Neural cell (in vitro differentiated cells): ENCODE measurements at regions not wholly inside any gene's neighbourhood (a gene's known extent, or its start where the extent isn't known, plus 50 kb on each side); places are given as distances from the start of the nearest gene placed in this dataset.

Experiments used
- H2AFZ ChIP-seq: fragments of 200-600, 300-800 bp; sonication (generic), shearing (Covaris generic); 2 replicates; pipeline ENCODE4 v1.6.0; 2014; ENCODE audit warnings: low read depth, mild to moderate bottlenecking, antibody characterized with exemption, low read length, moderate library complexity
- H3F3A ChIP-seq: fragments of 200-600 bp; shearing (Covaris generic); 2 replicates; pipeline ENCODE4 v1.6.1; 2016; ENCODE audit warnings: mild to moderate bottlenecking, moderate library complexity, mixed read lengths, antibody characterized with exemption, low read length; ENCODE audit not compliant: insufficient read depth, poor library complexity, severe bottlenecking
- H3K27ac ChIP-seq: fragments of 200-600, 300-800 bp; sonication (generic), shearing (Covaris generic); 2 replicates; pipeline ENCODE4 v1.5.1; 2014; ENCODE audit warnings: mild to moderate bottlenecking, low read length, moderate library complexity
- H3K27me3 ChIP-seq: fragments of 300-800, 200-600 bp; sonication (generic), shearing (Covaris generic); 2 replicates; pipeline ENCODE4 v1.6.0; 2014; ENCODE audit warnings: mild to moderate bottlenecking, low read depth, low read length, moderate library complexity; ENCODE audit not compliant: insufficient read depth
- H3K36me3 ChIP-seq: fragments of 300-800, 200-600 bp; sonication (generic), shearing (Covaris generic); 2 replicates; pipeline ENCODE4 v1.5.1; 2014; ENCODE audit warnings: mild to moderate bottlenecking, antibody characterized with exemption, low read length, moderate library complexity; ENCODE audit not compliant: insufficient read depth
- H3K4me2 ChIP-seq: fragments of 300-800, 200-600 bp; sonication (generic), shearing (Covaris generic); 2 replicates; pipeline ENCODE4 v1.6.0; 2014; ENCODE audit warnings: mild to moderate bottlenecking, low read length
- H3K4me3 ChIP-seq: fragments of 300-800, 200-600 bp; sonication (generic), shearing (Covaris generic); 2 replicates; pipeline ENCODE4 v1.5.1; 2014; ENCODE audit warnings: mild to moderate bottlenecking, low read length, moderate library complexity
- H3K79me2 ChIP-seq: fragments of 200-600 bp; shearing (Covaris generic); replicated peaks from 2 replicates; pipeline ENCODE4 v1.6.0; 2014; ENCODE audit warnings: mild to moderate bottlenecking, low read length, moderate library complexity; ENCODE audit not compliant: insufficient read depth
- H3K9ac ChIP-seq: fragments of 300-800, 200-600 bp; sonication (generic), shearing (Covaris generic); 2 replicates; pipeline ENCODE4 v1.6.1; 2016; ENCODE audit warnings: mild to moderate bottlenecking, low read length, mixed read lengths
- H3K9me2 ChIP-seq: fragments of 200-600 bp; shearing (Covaris generic); 2 replicates; pipeline ENCODE4 v1.6.1; 2016; ENCODE audit warnings: mild to moderate bottlenecking, low read length, mixed read lengths; ENCODE audit not compliant: insufficient read depth
- H3K9me3 ChIP-seq: fragments of 200-600, 300-800 bp; sonication (generic), shearing (Covaris generic); 2 replicates; pipeline ENCODE4 v1.6.1; 2016; ENCODE audit warnings: mild to moderate bottlenecking, mixed run types, low read length, moderate library complexity, mixed read lengths
- H4K20me1 ChIP-seq: fragments of 200-600 bp; shearing (Covaris generic); 2 replicates; pipeline ENCODE4 v1.6.1; 2016; ENCODE audit warnings: mild to moderate bottlenecking, mixed run types; ENCODE audit not compliant: insufficient read depth
- CTCF ChIP-seq: fragments of 450-650 bp; IDR thresholded peaks from 2 replicates; pipeline ENCODE4 v1.5.1; 2014; ENCODE audit warnings: antibody characterized with exemption, mild to moderate bottlenecking, moderate library complexity; ENCODE audit not compliant: poor library complexity, severe bottlenecking
- EP300 ChIP-seq: fragments of 450-650 bp; conservative IDR thresholded peaks from 2 replicates; pipeline ENCODE4 v1.6.1; 2014; ENCODE audit warnings: antibody characterized with exemption, mild to moderate bottlenecking, moderate library complexity; ENCODE audit not compliant: poor library complexity, severe bottlenecking
- EZH2 ChIP-seq: fragments of 200-600, 300-800 bp; shearing (Covaris generic), sonication (generic); IDR thresholded peaks from 2 replicates; pipeline ENCODE4 v1.6.1; 2014; ENCODE audit warnings: antibody characterized with exemption, low read length, borderline replicate concordance, mild to moderate bottlenecking; ENCODE audit not compliant: insufficient read depth, poor library complexity, severe bottlenecking
- MXI1 ChIP-seq: fragments of 450-650 bp; conservative IDR thresholded peaks from 2 replicates; pipeline ENCODE4 v1.6.1; 2014; ENCODE audit warnings: antibody characterized with exemption, mild to moderate bottlenecking; ENCODE audit not compliant: poor library complexity, severe bottlenecking
- POLR2AphosphoS5 ChIP-seq: IDR thresholded peaks from 2 replicates; pipeline ENCODE4 v1.6.1; 2012
- RAD21 ChIP-seq: fragments of 450-650 bp; conservative IDR thresholded peaks from 2 replicates; pipeline ENCODE4 v1.6.1; 2014; ENCODE audit warnings: antibody characterized with exemption, mild to moderate bottlenecking, moderate library complexity
- REST ChIP-seq: IDR thresholded peaks from 2 replicates; pipeline ENCODE4 v1.6.1; 2012; ENCODE audit warnings: borderline replicate concordance
- SMC3 ChIP-seq: fragments of 450-650 bp; conservative IDR thresholded peaks from 2 replicates; pipeline ENCODE4 v1.6.1; 2014; ENCODE audit warnings: antibody characterized with exemption, mild to moderate bottlenecking, moderate library complexity; ENCODE audit not compliant: poor library complexity
- TAF1 ChIP-seq: IDR thresholded peaks from 2 replicates; pipeline ENCODE4 v1.6.1; 2012; ENCODE audit warnings: low read depth

GRCh38 chr15:53115563-53115962 is 325.4 kb upstream of the ONECUT1 start:
- Histone ChIP-seq H3K27ac (no peak overlapping the region), H3K27me3 (no peaks in the 10 kb centered on the region), H2AFZ (no peak overlapping the region), H3F3A (no peaks in the 10 kb centered on the region), H3K4me3 (no peak overlapping the region), H3K79me2 (no peaks in the 10 kb centered on the region), H3K9me3 (peaks cover 3% of the 10 kb centered on the region), H3K9ac (no peak overlapping the region), H3K4me2 (no peak overlapping the region), H3K36me3 (no peaks in the 10 kb centered on the region), H4K20me1 (no peaks in the 10 kb centered on the region), H3K9me2 (no peaks in the 10 kb centered on the region)
- TF ChIP-seq SMC3 (no peak), RAD21 (no peak), CTCF (no peak), EZH2 (no peak), EP300 (no peak), REST (no peak), POLR2AphosphoS5 (no peak), TAF1 (no peak), MXI1 (no peak)

DNA sequence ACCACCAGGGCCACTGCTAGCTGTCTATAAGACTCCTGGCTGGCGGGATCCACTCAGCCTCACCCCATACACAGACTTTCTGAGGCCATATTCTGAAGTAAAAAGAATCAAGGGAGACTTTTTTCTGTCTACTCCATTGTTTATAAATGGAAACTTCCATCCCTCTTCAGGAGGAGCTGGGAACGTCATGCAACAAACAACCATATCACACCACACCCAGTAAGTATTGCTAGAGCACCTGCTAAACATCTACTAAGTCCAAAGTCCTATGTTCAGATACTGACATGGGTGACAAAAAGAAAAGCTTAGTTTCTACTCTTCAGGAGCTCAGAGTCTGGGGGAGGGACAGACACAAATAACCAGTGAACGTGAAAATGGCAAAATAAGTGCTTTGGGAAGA is 324.8 kb upstream of the ONECUT1 start:
- H3K4me2 ChIP-seq, result no peak overlapping the region
- H3K36me3 ChIP-seq, result no peaks in the 10 kb centered on the region
- H3K9me2 ChIP-seq, result no peaks in the 10 kb centered on the region
- H3F3A ChIP-seq, result no peaks in the 10 kb centered on the region
- no peak overlapping the region for H3K9ac ChIP-seq
- no peak overlapping the region for H3K4me3 ChIP-seq
- H4K20me1 ChIP-seq, result no peaks in the 10 kb centered on the region
- no peaks in the 10 kb centered on the region for H3K27me3 ChIP-seq
- no peak overlapping the region for H3K27ac ChIP-seq
- TF ChIP-seq TAF1 (no peak), SMC3 (no peak)
- peaks cover 3% of the 10 kb centered on the region for H3K9me3 ChIP-seq
- H3K79me2 ChIP-seq, result no peaks in the 10 kb centered on the region
- no peak overlapping the region for H2AFZ ChIP-seq

GRCh38 chr15:53110999-53111398 is 320.9 kb upstream of the ONECUT1 start:
- H3F3A ChIP-seq, result no peaks in the 10 kb centered on the region
- no peaks in the 10 kb centered on the region for H4K20me1 ChIP-seq
- no peak overlapping the region for H3K4me2 ChIP-seq
- no peaks in the 10 kb centered on the region for H3K27me3 ChIP-seq
- TF ChIP-seq RAD21 (no peak), EP300 (no peak), TAF1 (no peak), REST (no peak)
- no peak overlapping the region for H2AFZ ChIP-seq
- H3K9ac ChIP-seq, result no peak overlapping the region
- H3K9me2 ChIP-seq, result no peaks in the 10 kb centered on the region
- H3K4me3 ChIP-seq, result no peak overlapping the region
- H3K9me3 ChIP-seq, result no peaks in the 10 kb centered on the region
- H3K27ac ChIP-seq, result no peak overlapping the region
- H3K36me3 ChIP-seq, result no peaks in the 10 kb centered on the region
- H3K79me2 ChIP-seq, result no peaks in the 10 kb centered on the region
